Endothelial cell of umbilical vein (primary cell): ENCODE measurements at regions not wholly inside any gene's neighbourhood (a gene's known extent, or its start where the extent isn't known, plus 50 kb on each side); places are given as distances from the start of the nearest gene placed in this dataset.

Experiments used
- BruUV-seq: library from RNA; stranded (reverse); fragments of 400-500 nt; replicated peaks from 2 replicates; lab custom pipeline; 2021; lab: Mats Ljungman, UMichigan
- CTCF ChIA-PET: fragments of 300-600, 350-600 bp; sonication (Branson Sonifier 250); formaldehyde crosslinking; loops from one replicate; lab custom pipeline; 2021; ENCODE audit warnings: antibody characterized with exemption, inconsistent platforms; lab: Charles Lee
- POLR2A ChIA-PET: fragments of 300-600, 350-600 bp; sonication (Branson Sonifier 250); formaldehyde crosslinking; loops from one replicate; lab custom pipeline; 2021; ENCODE audit warnings: antibody characterized with exemption, inconsistent platforms; lab: Charles Lee
- DNase-seq: peaks from one replicate; pipeline ENCODE4 v3.0.0-alpha.2; 2011; ENCODE audit warnings: low read depth, low spot score
- FAIRE-seq: peaks from 2 replicates; lab custom pipeline; 2011; peaks lifted over from hg19 to GRCh38; lab: Jason Lieb, UNC
- H2AFZ ChIP-seq: 2 replicates; pipeline ENCODE4 v1.6.0; 2012; ENCODE audit warnings: low read depth, low read length, control low read depth, inconsistent platforms
- H3K27ac ChIP-seq: 2 replicates; pipeline ENCODE4 v1.5.1; 2011; ENCODE audit warnings: low read depth, mild to moderate bottlenecking, control low read depth, low read length, moderate library complexity; ENCODE audit not compliant: insufficient read depth
- H3K27me3 ChIP-seq, 2 experiments: 2 replicates each; pipeline versions ENCODE4 v1.6.0 to v1.6.1; 2011; ENCODE audit warnings: low read length in 2 of 2, mixed read lengths in 1 of 2; ENCODE audit not compliant: control insufficient read depth in 2 of 2, insufficient read depth in 2 of 2
- H3K36me3 ChIP-seq, 2 experiments: 2 replicates in 1 of 2; 3 replicates in 1 of 2; pipeline ENCODE4 v1.5.1; 2011; ENCODE audit warnings: low read length in 2 of 2, mild to moderate bottlenecking in 1 of 2, moderate library complexity in 1 of 2; ENCODE audit not compliant: control insufficient read depth in 2 of 2, insufficient read depth in 2 of 2; ENCODE audit errors: extremely low read depth in 1 of 2
- H3K4me1 ChIP-seq: 3 replicates; pipeline ENCODE4 v1.5.1; 2011; ENCODE audit warnings: mild to moderate bottlenecking, low read length; ENCODE audit not compliant: control insufficient read depth, insufficient read depth; ENCODE audit errors: extremely low read depth
- H3K4me2 ChIP-seq: 2 replicates; pipeline ENCODE4 v1.6.1; 2011; ENCODE audit warnings: low read length, control low read depth, mixed read lengths; ENCODE audit not compliant: insufficient read depth
- H3K4me3 ChIP-seq, 3 experiments: fragments of 200-600 bp in 1 of 3; sonication (generic), shearing (Covaris generic) in 1 of 3; replicated peaks in 1 of 3; 2 replicates each; pipeline ENCODE4 v1.5.1; 2011 to 2016; ENCODE audit warnings: control low read depth in 3 of 3, low read length in 3 of 3, mild to moderate bottlenecking in 2 of 3, inconsistent platforms in 1 of 3, low read depth in 1 of 3, moderate library complexity in 1 of 3; ENCODE audit not compliant: insufficient read depth in 1 of 3
- H3K79me2 ChIP-seq: 2 replicates; pipeline ENCODE4 v1.6.0; 2012; ENCODE audit warnings: low read length, inconsistent platforms; ENCODE audit not compliant: control insufficient read depth, insufficient read depth
- H3K9ac ChIP-seq: replicated peaks from 2 replicates; pipeline ENCODE3; 2011; ENCODE audit warnings: low read length, control low read depth; ENCODE audit not compliant: insufficient read depth; ENCODE audit errors: extremely low read depth
- H3K9me1 ChIP-seq: replicated peaks from 3 replicates; pipeline ENCODE4 v1.6.0; 2011; ENCODE audit warnings: mild to moderate bottlenecking, low read length; ENCODE audit not compliant: control insufficient read depth, insufficient read depth; ENCODE audit errors: extremely low read depth
- H3K9me3 ChIP-seq: replicated peaks from 2 replicates; pipeline ENCODE4 v1.5.1; 2012; ENCODE audit warnings: low read length, inconsistent platforms; ENCODE audit not compliant: control insufficient read depth, insufficient read depth
- H4K20me1 ChIP-seq: replicated peaks from 2 replicates; pipeline ENCODE3; 2011; ENCODE audit warnings: mild to moderate bottlenecking, low read length; ENCODE audit not compliant: control insufficient read depth, insufficient read depth; ENCODE audit errors: extremely low read depth
- EZH2 ChIP-seq: IDR thresholded peaks from 2 replicates; pipeline ENCODE4 v1.6.1; 2012; ENCODE audit warnings: borderline replicate concordance, low read depth, mild to moderate bottlenecking, moderate library complexity, low read length, inconsistent platforms; ENCODE audit not compliant: severe bottlenecking
- FOS ChIP-seq: IDR thresholded peaks from 2 replicates; pipeline ENCODE4 v1.6.1; 2011; ENCODE audit warnings: mild to moderate bottlenecking, low read length, moderate library complexity, borderline replicate concordance; ENCODE audit not compliant: insufficient read depth
- GATA2 ChIP-seq: IDR thresholded peaks from 2 replicates; pipeline ENCODE4 v1.7.0; 2011; ENCODE audit warnings: low read depth, mild to moderate bottlenecking, moderate library complexity, mixed read lengths, low read length; ENCODE audit not compliant: insufficient read length, insufficient read depth
- JUN ChIP-seq: IDR thresholded peaks from 2 replicates; pipeline ENCODE4 v1.6.1; 2011; ENCODE audit warnings: borderline replicate concordance, low read depth; ENCODE audit not compliant: insufficient read length, insufficient read depth
- MYC ChIP-seq: IDR thresholded peaks from one replicate; pipeline ENCODE4 v1.6.1; 2011; ENCODE audit warnings: mild to moderate bottlenecking, low read depth, low read length
- POLR2A ChIP-seq: IDR thresholded peaks from 2 replicates; pipeline ENCODE4 v1.6.1; 2012; ENCODE audit warnings: low read depth, mild to moderate bottlenecking, control low read depth, low read length
- POLR2AphosphoS5 ChIP-seq: IDR thresholded peaks from 2 replicates; pipeline ENCODE4 v1.6.1; 2012; ENCODE audit warnings: low read depth, mild to moderate bottlenecking, control low read depth, low read length, moderate library complexity; ENCODE audit not compliant: insufficient read depth
- dilution Hi-C: fragments of 300-500 bp; cut with MboI; formaldehyde crosslinking; loops from one replicate; pipeline ENCODE4 v1.15.0; 2019; ENCODE audit warnings: low sequenced_read_pairs; ENCODE audit not compliant: extremely low pct_ligation_motif_present
- intact Hi-C: fragments of 100-400 bp; cut with micrococcal nuclease; formaldehyde crosslinking; loops from one replicate; pipeline ENCODE4 v1.10.0; 2022
- TF ChIP-seq, protein P1 (sequence below), 2 donors: IDR thresholded peaks; 1 replicate in 1 of 2; 2 replicates in 1 of 2; pipeline ENCODE4 v1.5.1; 2011; ENCODE audit warnings: low read length in 2 of 2, mild to moderate bottlenecking in 2 of 2, moderate library complexity in 2 of 2, control low read depth in 1 of 2, inconsistent platforms in 1 of 2, low read depth in 1 of 2; ENCODE audit not compliant: insufficient read depth in 1 of 2; ENCODE audit errors: extremely low read depth in 1 of 2
- TF ChIP-seq, protein P2 (sequence below): IDR thresholded peaks from 2 replicates; pipeline ENCODE4 v1.6.1; 2011; ENCODE audit not compliant: insufficient read depth, insufficient read length

DNA sequence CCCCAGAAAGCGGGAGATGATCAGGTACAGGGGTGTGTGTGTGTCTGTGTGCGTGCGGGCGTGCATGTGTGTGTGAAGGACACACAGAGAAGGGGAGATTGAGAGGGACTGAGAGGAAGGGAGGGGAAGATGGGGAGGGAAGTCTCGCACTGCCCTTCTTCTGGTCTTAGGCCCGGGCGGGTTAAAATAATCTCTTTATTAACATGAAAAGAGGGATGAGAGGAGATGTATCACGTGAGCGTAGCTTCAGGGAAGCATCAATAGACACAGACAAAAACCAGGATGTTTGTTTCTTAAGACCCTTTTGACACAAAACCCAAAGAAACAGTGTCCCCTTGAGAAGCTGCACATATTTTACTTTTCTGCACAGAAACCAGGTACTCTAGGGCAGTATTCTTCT lies 347.3 kb downstream of the BRD1 start:
- Histone ChIP-seq H3K36me3 (no peaks in the 10 kb centered on the region), H4K20me1 (no peaks in the 10 kb centered on the region), H3K27me3 (no peaks in the 10 kb centered on the region), H3K4me2 (no peak overlapping the region), H3K79me2 (no peaks in the 10 kb centered on the region), H2AFZ (no peak overlapping the region), H3K9ac (no peak overlapping the region), H3K9me3 (no peaks in the 10 kb centered on the region), H3K4me3 (no peak overlapping the region), H3K27ac (no peak overlapping the region), H3K9me1 (no peaks in the 10 kb centered on the region), H3K4me1 (no peaks in the 10 kb centered on the region)
- intact Hi-C loops = no loop called here
- ChIA-PET CTCF (no interaction called here), POLR2A (no interaction called here)
- DNase-seq (no peak), FAIRE-seq (no peak)
- BruUV-seq = no TSS peak
- TF ChIP-seq, protein P1, sequence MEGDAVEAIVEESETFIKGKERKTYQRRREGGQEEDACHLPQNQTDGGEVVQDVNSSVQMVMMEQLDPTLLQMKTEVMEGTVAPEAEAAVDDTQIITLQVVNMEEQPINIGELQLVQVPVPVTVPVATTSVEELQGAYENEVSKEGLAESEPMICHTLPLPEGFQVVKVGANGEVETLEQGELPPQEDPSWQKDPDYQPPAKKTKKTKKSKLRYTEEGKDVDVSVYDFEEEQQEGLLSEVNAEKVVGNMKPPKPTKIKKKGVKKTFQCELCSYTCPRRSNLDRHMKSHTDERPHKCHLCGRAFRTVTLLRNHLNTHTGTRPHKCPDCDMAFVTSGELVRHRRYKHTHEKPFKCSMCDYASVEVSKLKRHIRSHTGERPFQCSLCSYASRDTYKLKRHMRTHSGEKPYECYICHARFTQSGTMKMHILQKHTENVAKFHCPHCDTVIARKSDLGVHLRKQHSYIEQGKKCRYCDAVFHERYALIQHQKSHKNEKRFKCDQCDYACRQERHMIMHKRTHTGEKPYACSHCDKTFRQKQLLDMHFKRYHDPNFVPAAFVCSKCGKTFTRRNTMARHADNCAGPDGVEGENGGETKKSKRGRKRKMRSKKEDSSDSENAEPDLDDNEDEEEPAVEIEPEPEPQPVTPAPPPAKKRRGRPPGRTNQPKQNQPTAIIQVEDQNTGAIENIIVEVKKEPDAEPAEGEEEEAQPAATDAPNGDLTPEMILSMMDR (IDR thresholded peaks at IDR 0.05; ENCODE audit: extremely low read depth in 1 of 2, insufficient read depth in 1 of 2, low read depth in 1 of 2, low read length in 2 of 2) = no peak
- TF ChIP-seq FOS (no peak), GATA2 (no peak), EZH2 (no peak), JUN (no peak), POLR2A (no peak), MYC (no peak), POLR2AphosphoS5 (no peak)
- TF ChIP-seq, protein P2, sequence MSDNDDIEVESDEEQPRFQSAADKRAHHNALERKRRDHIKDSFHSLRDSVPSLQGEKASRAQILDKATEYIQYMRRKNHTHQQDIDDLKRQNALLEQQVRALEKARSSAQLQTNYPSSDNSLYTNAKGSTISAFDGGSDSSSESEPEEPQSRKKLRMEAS = no peak
- dilution Hi-C loops = no loop called here
